Eye (tissue), 1 donor: ENCODE measurements at regions not wholly inside any gene's neighbourhood (a gene's known extent, or its start where the extent isn't known, plus 50 kb on each side); places are given as distances from the start of the nearest gene placed in this dataset.
A peak's percentile ranks its signal among the peaks of the same experiment; 100 is the strongest.
"Not testable (repeated sequence)": the region's sequence is repeated elsewhere in the genome, so short reads cannot be mapped to it uniquely, and the experiment has no call there.

Source experiments
- DNase-seq: peaks from one replicate; pipeline ENCODE4 v3.0.0-alpha.2; 2015

- not testable (repeated sequence) for DNase-seq
Measured at GRCh38 chr1:161454865-161455707, 50.2 kb upstream of the FCGR2A start.

DNA sequence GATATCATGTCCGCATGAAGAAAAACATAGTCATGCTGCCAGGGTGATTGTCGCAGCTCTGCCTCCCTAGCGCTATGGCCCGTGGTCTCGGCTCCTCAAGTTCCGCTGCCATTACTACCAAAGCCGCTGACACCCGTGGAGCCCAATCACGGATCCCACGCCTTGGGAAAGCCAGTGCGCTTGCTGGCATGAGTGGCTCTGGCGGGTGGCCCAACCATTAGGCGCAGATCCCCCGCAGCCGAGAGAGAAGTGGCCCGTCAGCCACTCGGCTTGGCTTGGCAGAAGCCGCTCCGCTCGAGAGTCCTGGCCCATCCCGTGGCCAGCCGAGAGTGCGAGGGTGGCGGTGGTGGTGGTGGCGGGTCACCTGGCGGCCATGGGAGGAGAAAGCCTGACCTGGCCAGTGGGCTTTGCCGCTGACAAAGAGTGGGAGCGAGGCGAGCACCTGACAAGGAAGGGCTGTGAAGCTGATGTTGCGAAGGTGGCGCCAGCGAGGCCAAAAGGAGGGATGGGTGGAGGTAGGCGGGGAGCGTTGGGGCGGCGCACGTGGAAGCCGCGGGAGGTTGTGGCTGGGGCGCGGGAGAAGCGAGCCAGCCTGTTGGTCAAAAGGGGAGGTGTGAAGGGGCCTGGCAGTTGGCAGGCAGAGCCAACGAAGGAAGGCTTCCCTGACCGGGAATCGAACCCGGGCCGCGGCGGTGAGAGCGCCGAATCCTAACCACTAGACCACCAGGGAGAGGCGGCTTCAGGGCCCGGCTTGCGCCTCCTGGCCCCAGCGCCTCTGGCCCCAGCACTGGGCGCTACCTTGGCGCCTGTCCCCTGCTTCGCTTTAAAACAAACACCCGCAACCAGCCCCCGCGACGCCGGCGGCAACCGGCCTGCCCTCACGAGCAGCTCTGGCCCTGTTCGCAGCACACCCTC is 51.0 kb upstream of the FCGR2A start:
- not testable (repeated sequence) for DNase-seq

DNA sequence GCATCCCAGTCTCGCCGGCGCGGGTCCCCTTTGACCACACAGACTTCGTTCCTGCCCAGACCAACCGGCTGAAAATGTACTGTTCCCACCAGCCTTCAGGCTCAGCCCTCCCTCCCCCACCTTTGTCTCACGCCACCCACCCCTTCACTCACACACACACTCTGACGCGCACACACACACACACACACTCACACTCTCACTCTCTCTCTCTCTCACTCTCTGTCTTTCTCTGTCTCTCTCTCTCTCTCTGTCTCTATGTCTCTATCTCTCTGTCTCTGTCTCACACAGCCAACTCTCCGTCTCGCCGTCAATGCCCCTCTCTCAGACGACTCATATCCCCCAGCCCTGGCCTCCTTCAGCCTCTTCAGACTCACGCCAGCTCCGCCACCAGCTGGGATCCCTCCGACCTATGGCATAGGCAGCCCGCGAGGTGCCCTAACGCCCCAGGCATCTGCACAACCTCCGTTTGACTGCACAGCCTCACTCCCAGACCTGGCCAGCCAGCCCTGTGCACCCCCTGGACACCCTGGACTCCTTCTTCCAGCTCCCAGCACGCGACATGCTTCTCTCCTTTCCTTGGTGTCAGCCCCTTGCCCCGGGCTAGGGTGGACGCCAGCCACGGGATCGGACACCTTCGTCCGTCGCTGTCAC is 53.4 kb upstream of the FCGR2A start:
- not testable (repeated sequence) for DNase-seq

DNA sequence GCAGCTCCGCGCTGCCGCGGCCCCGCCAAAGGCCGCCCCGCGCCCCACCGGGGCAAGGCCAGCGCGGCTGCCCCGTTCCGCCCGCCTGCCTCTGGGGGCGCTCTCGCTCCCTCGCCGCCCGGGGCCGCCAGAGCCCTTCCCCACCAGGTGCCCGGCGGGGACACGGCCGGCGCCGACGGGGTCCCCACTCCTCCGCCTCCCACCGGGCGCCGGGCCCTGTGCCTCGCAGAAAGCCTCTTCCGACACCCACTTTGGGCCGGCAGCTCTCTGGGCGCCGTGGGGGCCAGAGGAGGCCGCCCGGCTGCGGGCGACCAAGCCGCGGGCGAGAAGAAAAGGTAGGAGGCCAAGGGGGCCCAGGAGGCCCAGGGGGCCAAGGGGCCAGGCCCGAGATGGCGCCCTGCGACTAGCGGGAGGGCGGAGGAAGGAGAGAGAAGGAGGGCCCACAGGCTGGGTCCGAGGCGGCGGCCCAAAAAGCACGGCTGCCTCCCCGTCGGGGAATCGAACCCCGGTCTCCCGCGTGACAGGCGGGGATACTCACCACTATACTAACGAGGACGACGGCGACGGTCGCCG is 57.4 kb upstream of the FCGR2A start:
- not testable (repeated sequence) for DNase-seq

GRCh38 chr1:161447040-161447759 is 58.1 kb upstream of the FCGR2A start:
- not testable (repeated sequence) for DNase-seq

GRCh38 chr1:161444725-161445124 is 60.5 kb upstream of the FCGR2A start:
- not testable (repeated sequence) for DNase-seq

- not testable (repeated sequence) for DNase-seq
Measured at GRCh38 chr1:161444255-161444654, 61.0 kb upstream of the FCGR2A start.

- DNase-seq = peak; percentile 83
Measured at GRCh38 chr1:161440312-161440894, 64.9 kb upstream of the FCGR2A start.

- DNase-seq = peak; percentile 58
Measured at GRCh38 chr1:161439280-161440232, 65.7 kb upstream of the FCGR2A start.

DNA sequence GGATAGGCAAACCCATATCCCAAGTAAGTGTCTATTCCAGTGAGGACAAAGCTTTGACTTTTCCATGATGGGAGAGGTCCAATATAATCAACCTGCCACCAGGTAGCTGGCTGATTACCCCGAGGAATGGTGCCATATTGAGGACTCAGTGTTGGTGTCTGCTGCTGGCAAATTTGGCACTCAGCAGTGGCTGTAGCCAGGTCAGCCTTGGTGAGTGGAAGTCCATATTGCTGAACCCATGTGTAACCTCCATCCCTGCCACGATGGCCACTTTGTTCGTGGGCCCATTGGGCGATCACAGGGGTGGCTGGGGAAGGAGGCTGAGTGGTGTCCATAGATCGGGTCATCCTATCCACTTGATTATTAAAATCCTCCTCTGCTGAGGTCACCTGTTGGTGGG is 65.5 kb upstream of the CFAP126 start:
- DNase-seq = not testable (repeated sequence)

DNA sequence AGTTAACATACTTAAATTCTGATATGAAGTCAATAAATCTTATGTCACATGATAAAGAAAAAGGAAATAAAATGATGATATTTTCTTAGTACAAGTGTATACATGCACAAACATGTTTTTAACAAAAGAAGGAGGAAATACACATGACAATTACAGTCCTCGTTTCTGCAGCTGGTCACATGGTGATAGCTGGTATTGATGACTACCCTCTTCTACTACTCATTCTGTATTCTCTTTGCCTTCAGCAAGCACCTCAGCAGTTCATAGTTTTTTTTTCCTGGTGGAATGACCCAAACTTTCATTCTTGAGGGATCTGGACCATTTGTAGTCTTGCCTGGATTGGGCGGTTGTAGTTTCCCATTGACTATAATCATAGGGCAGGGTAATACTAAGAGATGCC is 64.4 kb upstream of the CFAP126 start:
- DNase-seq = no peak

DNA sequence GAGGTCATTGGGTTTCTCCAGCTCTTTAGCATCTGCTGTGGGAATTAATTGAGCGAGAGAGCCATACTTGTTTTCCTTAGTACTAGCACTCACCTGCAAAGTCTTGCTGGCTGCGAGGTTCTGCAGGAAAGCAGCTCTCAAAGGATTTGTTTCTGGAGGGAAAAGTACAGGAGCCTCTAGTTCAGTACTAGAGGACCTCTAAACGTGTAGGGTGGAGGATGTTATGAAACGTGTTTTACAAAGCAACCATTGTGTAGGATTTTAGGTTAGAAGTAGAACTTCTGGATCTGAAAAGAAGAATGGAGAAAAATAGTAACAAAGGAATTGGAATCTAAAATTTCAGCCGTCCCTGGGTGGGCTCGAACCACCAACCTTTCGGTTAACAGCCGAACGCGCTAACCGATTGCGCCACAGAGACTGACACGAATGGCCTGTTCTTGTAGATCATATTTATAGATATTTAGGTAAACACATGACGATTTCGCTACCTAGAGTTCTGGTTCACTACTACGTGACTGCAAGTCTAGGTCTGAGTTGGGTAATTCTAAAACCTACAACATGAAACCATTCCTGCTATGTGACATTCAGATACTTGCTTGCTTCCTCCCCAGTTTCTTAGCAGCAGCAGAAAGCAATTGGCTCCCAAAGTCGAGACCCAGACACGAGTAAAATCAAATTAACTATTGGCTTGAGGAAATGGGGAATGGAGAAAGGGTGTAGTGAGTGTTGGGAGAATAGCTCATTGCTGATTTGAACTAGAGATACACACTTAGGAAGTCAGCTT is 60.2 kb upstream of the CFAP126 start:
- peak; percentile 65 for DNase-seq

DNA sequence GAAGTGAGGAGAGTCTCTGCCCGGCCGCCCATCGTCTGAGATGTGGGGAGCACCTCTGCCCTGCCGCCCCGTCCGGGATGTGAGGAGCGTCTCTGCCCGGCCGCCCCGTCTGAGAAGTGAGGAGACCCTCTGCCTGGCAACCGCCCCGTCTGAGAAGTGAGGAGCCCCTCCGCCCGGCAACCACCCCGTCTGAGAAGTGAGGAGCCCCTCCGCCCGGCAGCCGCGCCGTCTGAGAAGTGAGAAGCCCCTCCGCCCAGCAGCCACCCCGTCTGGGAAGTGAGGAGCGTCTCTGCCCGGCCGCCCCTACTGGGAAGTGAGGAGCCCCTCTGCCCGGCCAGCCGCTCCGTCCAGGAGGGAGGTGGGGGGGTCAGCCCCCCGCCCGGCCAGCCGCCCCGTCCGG is 55.2 kb upstream of the CFAP126 start:
- not testable (repeated sequence) for DNase-seq

GRCh38 chr1:161421456-161421855 is 53.8 kb upstream of the CFAP126 start:
- DNase-seq = peak; percentile 8

DNA sequence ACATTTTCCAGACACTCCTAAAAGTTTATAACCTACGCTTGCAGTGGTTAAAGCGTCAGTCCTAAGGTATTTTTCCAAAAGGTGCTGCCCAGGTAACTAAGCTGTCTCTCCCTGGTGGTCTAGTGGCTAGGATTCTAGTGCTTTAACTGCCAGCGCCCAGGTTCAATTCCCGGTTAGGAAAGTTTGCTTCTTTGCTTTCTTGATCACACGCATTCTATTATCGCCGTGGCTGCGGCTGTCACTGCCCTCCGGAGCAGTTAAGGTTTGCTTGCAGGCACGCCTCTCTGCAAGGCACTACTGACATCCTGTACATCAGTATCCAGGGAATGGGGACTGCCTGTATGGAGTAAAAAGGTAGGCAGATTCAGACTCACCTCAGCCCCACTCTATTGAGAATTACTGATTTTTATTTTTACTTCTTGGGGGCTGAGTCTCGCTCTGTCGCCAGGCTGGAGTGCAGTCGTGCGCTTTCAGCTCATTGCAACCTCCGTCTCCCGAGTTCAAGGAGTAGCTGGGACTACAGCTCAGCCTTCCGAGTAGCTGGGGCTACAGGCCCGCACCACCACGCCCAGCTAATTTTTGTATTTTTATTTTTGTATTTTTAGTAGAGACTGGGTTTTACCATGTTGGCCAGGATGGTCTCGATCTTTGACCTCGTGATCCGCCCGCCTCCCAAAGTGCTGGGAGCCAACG is 53.2 kb upstream of the CFAP126 start:
- peak; percentile 36 for DNase-seq

DNA sequence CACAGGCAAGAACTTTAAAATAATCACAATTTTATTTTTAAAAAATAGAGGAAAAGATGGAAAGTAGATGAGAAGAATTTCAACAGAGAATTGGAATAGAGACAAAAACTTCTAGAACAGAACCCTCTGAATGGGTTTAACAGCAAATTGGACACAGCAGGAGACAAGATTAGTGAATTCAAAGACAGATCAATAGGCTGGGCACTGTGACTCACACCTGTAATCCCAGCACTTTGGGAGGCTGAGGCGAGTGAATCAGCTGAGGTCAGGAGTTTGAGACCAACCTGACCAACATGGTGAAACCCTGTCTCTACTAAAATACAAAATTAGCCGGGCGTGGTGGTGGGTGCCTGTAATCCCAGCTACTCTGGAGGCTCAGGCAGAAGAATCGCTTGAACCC is 49.9 kb upstream of the CFAP126 start:
- DNase-seq = not testable (repeated sequence)
